ENCODE measurements at regions not wholly inside any gene's neighbourhood (a gene's known extent, or its start where the extent isn't known, plus 50 kb on each side); places are given as distances from the start of the nearest gene placed in this dataset.
"Not testable (repeated sequence)": the region's sequence is repeated elsewhere in the genome, so short reads cannot be mapped to it uniquely, and the experiment has no call there.

DNA sequence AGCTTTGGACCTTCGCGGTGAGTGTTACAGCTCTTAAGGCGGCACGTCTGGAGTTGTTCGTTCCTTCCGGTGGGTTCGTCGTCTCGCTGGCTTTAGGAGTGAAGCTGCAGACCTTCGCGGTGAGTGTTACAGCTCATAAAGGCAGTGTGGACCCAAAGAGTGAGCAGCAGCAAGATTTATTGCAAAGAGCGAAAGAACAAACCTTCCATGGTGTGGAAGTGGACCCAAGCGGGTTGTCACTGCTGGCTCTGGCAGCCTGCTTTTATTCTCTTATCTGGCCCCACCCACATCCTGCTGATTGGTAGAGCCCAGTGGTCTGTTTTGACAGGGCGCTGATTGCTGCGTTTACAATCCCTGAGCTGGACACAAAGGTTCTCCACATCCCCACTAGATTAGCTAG lies 396.1 kb upstream of the LCORL start:
- TF ChIP-seq, protein P1, sequence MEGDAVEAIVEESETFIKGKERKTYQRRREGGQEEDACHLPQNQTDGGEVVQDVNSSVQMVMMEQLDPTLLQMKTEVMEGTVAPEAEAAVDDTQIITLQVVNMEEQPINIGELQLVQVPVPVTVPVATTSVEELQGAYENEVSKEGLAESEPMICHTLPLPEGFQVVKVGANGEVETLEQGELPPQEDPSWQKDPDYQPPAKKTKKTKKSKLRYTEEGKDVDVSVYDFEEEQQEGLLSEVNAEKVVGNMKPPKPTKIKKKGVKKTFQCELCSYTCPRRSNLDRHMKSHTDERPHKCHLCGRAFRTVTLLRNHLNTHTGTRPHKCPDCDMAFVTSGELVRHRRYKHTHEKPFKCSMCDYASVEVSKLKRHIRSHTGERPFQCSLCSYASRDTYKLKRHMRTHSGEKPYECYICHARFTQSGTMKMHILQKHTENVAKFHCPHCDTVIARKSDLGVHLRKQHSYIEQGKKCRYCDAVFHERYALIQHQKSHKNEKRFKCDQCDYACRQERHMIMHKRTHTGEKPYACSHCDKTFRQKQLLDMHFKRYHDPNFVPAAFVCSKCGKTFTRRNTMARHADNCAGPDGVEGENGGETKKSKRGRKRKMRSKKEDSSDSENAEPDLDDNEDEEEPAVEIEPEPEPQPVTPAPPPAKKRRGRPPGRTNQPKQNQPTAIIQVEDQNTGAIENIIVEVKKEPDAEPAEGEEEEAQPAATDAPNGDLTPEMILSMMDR (conservative IDR thresholded peaks at IDR 0.05; ENCODE audit: low read depth, low read length), result not testable (repeated sequence)
- TF ChIP-seq EZH2 (IDR thresholded peaks at IDR 0.05; ENCODE audit: borderline replicate concordance, low read depth, low read length, poor library complexity, severe bottlenecking), result not testable (repeated sequence)
